Neural cell (in vitro differentiated cells): ENCODE measurements at regions not wholly inside any gene's neighbourhood (a gene's known extent, or its start where the extent isn't known, plus 50 kb on each side); places are given as distances from the start of the nearest gene placed in this dataset.

Source experiments
- H2AFZ ChIP-seq: fragments of 200-600, 300-800 bp; sonication (generic), shearing (Covaris generic); 2 replicates; pipeline ENCODE4 v1.6.0; 2014; ENCODE audit warnings: low read depth, mild to moderate bottlenecking, antibody characterized with exemption, low read length, moderate library complexity
- H3F3A ChIP-seq: fragments of 200-600 bp; shearing (Covaris generic); 2 replicates; pipeline ENCODE4 v1.6.1; 2016; ENCODE audit warnings: mild to moderate bottlenecking, moderate library complexity, mixed read lengths, antibody characterized with exemption, low read length; ENCODE audit not compliant: insufficient read depth, poor library complexity, severe bottlenecking
- H3K27ac ChIP-seq: fragments of 200-600, 300-800 bp; sonication (generic), shearing (Covaris generic); 2 replicates; pipeline ENCODE4 v1.5.1; 2014; ENCODE audit warnings: mild to moderate bottlenecking, low read length, moderate library complexity
- H3K27me3 ChIP-seq: fragments of 300-800, 200-600 bp; sonication (generic), shearing (Covaris generic); 2 replicates; pipeline ENCODE4 v1.6.0; 2014; ENCODE audit warnings: mild to moderate bottlenecking, low read depth, low read length, moderate library complexity; ENCODE audit not compliant: insufficient read depth
- H3K36me3 ChIP-seq: fragments of 300-800, 200-600 bp; sonication (generic), shearing (Covaris generic); 2 replicates; pipeline ENCODE4 v1.5.1; 2014; ENCODE audit warnings: mild to moderate bottlenecking, antibody characterized with exemption, low read length, moderate library complexity; ENCODE audit not compliant: insufficient read depth
- H3K4me2 ChIP-seq: fragments of 300-800, 200-600 bp; sonication (generic), shearing (Covaris generic); 2 replicates; pipeline ENCODE4 v1.6.0; 2014; ENCODE audit warnings: mild to moderate bottlenecking, low read length
- H3K4me3 ChIP-seq: fragments of 300-800, 200-600 bp; sonication (generic), shearing (Covaris generic); 2 replicates; pipeline ENCODE4 v1.5.1; 2014; ENCODE audit warnings: mild to moderate bottlenecking, low read length, moderate library complexity
- H3K79me2 ChIP-seq: fragments of 200-600 bp; shearing (Covaris generic); replicated peaks from 2 replicates; pipeline ENCODE4 v1.6.0; 2014; ENCODE audit warnings: mild to moderate bottlenecking, low read length, moderate library complexity; ENCODE audit not compliant: insufficient read depth
- H3K9ac ChIP-seq: fragments of 300-800, 200-600 bp; sonication (generic), shearing (Covaris generic); 2 replicates; pipeline ENCODE4 v1.6.1; 2016; ENCODE audit warnings: mild to moderate bottlenecking, low read length, mixed read lengths
- H3K9me2 ChIP-seq: fragments of 200-600 bp; shearing (Covaris generic); 2 replicates; pipeline ENCODE4 v1.6.1; 2016; ENCODE audit warnings: mild to moderate bottlenecking, low read length, mixed read lengths; ENCODE audit not compliant: insufficient read depth
- H3K9me3 ChIP-seq: fragments of 200-600, 300-800 bp; sonication (generic), shearing (Covaris generic); 2 replicates; pipeline ENCODE4 v1.6.1; 2016; ENCODE audit warnings: mild to moderate bottlenecking, mixed run types, low read length, moderate library complexity, mixed read lengths
- H4K20me1 ChIP-seq: fragments of 200-600 bp; shearing (Covaris generic); 2 replicates; pipeline ENCODE4 v1.6.1; 2016; ENCODE audit warnings: mild to moderate bottlenecking, mixed run types; ENCODE audit not compliant: insufficient read depth
- CTCF ChIP-seq: fragments of 450-650 bp; IDR thresholded peaks from 2 replicates; pipeline ENCODE4 v1.5.1; 2014; ENCODE audit warnings: antibody characterized with exemption, mild to moderate bottlenecking, moderate library complexity; ENCODE audit not compliant: poor library complexity, severe bottlenecking
- EP300 ChIP-seq: fragments of 450-650 bp; conservative IDR thresholded peaks from 2 replicates; pipeline ENCODE4 v1.6.1; 2014; ENCODE audit warnings: antibody characterized with exemption, mild to moderate bottlenecking, moderate library complexity; ENCODE audit not compliant: poor library complexity, severe bottlenecking
- EZH2 ChIP-seq: fragments of 200-600, 300-800 bp; shearing (Covaris generic), sonication (generic); IDR thresholded peaks from 2 replicates; pipeline ENCODE4 v1.6.1; 2014; ENCODE audit warnings: antibody characterized with exemption, low read length, borderline replicate concordance, mild to moderate bottlenecking; ENCODE audit not compliant: insufficient read depth, poor library complexity, severe bottlenecking
- MXI1 ChIP-seq: fragments of 450-650 bp; conservative IDR thresholded peaks from 2 replicates; pipeline ENCODE4 v1.6.1; 2014; ENCODE audit warnings: antibody characterized with exemption, mild to moderate bottlenecking; ENCODE audit not compliant: poor library complexity, severe bottlenecking
- POLR2AphosphoS5 ChIP-seq: IDR thresholded peaks from 2 replicates; pipeline ENCODE4 v1.6.1; 2012
- RAD21 ChIP-seq: fragments of 450-650 bp; conservative IDR thresholded peaks from 2 replicates; pipeline ENCODE4 v1.6.1; 2014; ENCODE audit warnings: antibody characterized with exemption, mild to moderate bottlenecking, moderate library complexity
- REST ChIP-seq: IDR thresholded peaks from 2 replicates; pipeline ENCODE4 v1.6.1; 2012; ENCODE audit warnings: borderline replicate concordance
- SMC3 ChIP-seq: fragments of 450-650 bp; conservative IDR thresholded peaks from 2 replicates; pipeline ENCODE4 v1.6.1; 2014; ENCODE audit warnings: antibody characterized with exemption, mild to moderate bottlenecking, moderate library complexity; ENCODE audit not compliant: poor library complexity
- TAF1 ChIP-seq: IDR thresholded peaks from 2 replicates; pipeline ENCODE4 v1.6.1; 2012; ENCODE audit warnings: low read depth

GRCh38 chr12:124509676-124510300 is 57.6 kb downstream of the NCOR2 start:
- Histone ChIP-seq H3K9ac (no peak overlapping the region), H3F3A (no peaks in the 10 kb centered on the region), H3K79me2 (peaks cover 17% of the 10 kb centered on the region), H3K4me2 (no peak overlapping the region), H3K27me3 (no peaks in the 10 kb centered on the region), H3K27ac (no peak overlapping the region), H3K4me3 (no peak overlapping the region), H3K9me3 (no peaks in the 10 kb centered on the region), H4K20me1 (no peaks in the 10 kb centered on the region), H3K36me3 (no peaks in the 10 kb centered on the region), H2AFZ (no peak overlapping the region), H3K9me2 (no peaks in the 10 kb centered on the region)
- TF ChIP-seq REST: no peak

DNA sequence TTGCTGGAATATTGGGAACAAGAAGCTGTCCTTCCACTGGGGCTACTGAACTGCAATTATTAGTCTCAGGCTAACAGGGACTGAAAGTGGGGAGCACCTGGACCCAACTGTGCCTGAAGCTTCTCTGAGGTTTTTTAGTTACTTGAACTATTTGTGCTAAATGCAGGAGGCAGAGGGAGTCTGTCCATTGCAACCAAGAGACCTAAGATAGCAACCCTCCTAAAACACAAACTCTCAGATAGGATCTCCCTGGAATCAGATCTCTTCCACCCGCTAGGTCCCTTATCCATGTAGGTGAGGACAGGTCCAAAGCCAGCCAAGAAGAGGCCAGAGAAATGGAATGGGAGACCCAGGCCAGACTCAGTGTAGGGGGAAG is 58.1 kb downstream of the NCOR2 start:
- no peak overlapping the region for H3K27ac ChIP-seq
- H3K36me3 ChIP-seq: no peaks in the 10 kb centered on the region
- no peaks in the 10 kb centered on the region for H3K9me3 ChIP-seq
- TF ChIP-seq TAF1 (no peak), MXI1 (no peak), RAD21 (no peak), POLR2AphosphoS5 (no peak), CTCF (no peak), SMC3 (no peak), EZH2 (no peak), EP300 (no peak), REST (no peak)
- no peak overlapping the region for H3K4me3 ChIP-seq
- H3F3A ChIP-seq: no peaks in the 10 kb centered on the region
- H3K79me2 ChIP-seq: peaks cover 17% of the 10 kb centered on the region
- H3K9ac ChIP-seq: no peak overlapping the region
- H3K9me2 ChIP-seq: no peaks in the 10 kb centered on the region
- H3K4me2 ChIP-seq: no peak overlapping the region
- H3K27me3 ChIP-seq: no peaks in the 10 kb centered on the region
- H4K20me1 ChIP-seq: no peaks in the 10 kb centered on the region
- H2AFZ ChIP-seq: no peak overlapping the region
